ENCODE measurements at regions not wholly inside any gene's neighbourhood (a gene's known extent, or its start where the extent isn't known, plus 50 kb on each side); places are given as distances from the start of the nearest gene placed in this dataset.
"Not testable (repeated sequence)": the region's sequence is repeated elsewhere in the genome, so short reads cannot be mapped to it uniquely, and the experiment has no call there.

DNA sequence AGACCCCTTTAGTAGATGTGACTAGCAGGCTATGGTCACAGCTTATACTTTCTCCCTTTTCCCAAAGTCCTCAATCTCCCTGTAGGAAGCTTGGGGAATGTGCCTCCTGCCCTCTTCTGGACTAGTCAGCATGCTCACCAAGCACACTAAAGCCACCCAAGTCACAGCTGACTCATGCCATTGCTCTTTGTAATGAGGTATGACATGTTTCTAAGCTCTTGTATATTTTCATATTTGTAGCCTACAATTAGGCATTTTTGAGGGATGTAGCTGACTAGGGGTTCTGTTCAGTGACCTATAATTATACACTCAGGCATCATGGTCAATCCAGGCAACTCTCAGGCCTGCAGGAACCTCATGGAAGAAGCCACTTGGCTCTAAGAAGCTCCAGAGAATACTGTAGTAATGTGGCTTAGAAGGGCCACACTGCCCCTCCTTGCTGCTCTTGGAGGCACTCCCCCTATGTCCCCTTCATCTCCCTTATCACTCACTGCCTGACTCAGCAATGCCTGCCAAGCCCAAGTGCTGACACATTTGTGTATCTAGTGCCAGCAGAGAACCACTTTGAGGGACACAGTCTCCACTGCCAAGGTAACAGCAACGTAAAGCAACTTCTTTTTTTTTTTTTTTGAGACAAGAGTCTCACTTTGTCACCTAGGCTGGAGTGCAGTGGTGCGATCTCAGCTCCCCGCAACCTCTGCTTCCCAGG, 86.2 kb downstream of the RPL27A start:
- peak in 1 of 2 donors; percentile 2 for DNase-seq (ENCODE audit: extremely low read depth in 1 of 2, low read depth in 1 of 2)

DNA sequence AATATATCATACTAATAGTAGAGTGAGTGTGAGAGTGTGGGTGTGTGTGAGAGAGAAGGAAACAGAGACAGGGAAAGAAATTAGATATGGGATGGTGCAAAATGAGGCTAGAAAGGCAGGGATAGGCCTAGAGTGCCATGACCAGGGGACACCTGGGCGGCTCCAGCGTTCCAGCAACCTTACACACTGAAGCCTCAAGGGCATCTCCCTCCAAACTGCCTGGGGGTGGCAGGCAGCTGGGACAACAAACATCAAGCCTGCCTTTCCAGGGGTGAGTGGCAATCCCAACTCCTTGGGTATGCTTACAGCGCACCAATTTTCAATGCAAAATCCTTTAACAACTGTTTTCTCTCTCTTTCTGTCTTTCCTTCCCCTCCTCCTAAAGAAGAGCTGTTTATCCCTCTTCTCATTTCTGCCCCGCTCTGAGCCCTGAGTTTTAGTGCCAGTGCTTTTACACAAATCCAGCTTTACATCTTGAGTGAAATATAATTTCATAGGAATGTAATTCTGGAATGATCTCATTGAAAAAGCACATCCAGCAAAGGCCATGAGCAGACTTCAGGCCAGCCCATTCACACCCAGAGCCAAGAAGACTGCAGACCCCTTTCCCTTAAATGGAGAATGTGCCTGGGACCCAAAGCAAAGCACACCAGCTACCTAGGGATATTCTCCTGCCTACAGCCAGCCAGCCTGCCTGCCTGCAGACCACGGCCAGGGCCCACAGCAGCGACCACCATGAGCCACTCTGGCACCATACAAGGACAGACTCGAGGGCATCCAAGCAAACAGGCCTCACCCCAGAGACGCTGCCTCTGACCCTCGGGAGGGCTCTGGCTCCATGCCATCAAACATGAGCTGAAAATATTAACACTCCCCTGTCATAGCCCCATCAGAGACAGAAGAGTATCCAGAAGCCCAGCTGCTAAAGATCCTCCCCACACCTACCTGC, 90.3 kb downstream of the RPL27A start:
- no peak for DNase-seq (ENCODE audit: extremely low read depth in 1 of 2, low read depth in 1 of 2)

DNA sequence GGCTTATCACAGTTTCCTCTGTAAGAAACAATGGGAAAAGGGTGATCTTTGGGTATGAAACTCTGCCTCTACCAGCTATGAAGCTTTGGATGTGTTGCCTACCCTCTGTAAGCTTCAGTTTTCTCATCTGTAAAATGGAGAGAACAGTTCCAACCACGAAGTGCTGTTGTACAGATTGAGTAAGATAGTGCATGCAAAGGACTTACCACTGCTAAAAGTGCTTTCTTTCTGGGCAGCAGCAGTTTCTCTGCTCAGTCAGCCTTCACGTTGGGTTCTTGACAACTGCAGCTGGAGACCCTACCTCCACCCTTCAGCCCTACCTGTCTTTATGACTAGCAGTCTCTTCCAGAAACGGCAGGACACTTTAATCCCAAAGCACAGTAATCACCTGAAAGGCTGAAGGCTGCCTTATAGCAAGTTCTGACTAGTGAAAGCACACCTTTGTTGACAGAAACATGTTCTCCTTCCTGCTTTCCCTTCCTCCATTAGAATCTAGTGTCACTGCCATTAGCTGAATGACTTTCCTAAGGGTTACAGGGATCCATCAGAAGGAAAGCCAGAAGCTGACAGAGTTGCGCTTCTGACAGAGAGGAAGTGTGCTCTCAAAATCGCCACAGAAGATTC, 91.4 kb downstream of the RPL27A start:
- no peak for DNase-seq (ENCODE audit: extremely low read depth in 1 of 2, low read depth in 1 of 2)

DNA sequence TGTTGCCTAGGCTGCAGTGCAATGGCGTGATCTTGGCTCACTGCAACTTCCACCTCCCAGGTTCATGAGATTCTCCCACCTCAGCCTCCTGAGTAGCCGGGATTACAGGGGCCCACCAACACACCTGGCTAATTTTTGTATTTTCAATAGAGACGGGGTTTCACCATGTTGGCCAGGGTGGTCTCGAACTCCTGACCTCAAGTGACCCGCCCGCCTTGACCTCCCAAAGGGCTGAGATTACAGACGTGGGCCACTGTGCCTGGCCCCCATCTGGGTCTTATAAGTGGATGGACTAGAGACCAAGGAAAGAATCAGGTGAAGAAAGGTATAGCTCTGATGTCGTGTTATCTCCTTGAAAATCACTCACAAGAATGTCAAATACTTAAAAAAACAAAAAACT, 92.3 kb downstream of the RPL27A start:
- not testable (repeated sequence) for DNase-seq (ENCODE audit: extremely low read depth in 1 of 2, low read depth in 1 of 2)

DNA sequence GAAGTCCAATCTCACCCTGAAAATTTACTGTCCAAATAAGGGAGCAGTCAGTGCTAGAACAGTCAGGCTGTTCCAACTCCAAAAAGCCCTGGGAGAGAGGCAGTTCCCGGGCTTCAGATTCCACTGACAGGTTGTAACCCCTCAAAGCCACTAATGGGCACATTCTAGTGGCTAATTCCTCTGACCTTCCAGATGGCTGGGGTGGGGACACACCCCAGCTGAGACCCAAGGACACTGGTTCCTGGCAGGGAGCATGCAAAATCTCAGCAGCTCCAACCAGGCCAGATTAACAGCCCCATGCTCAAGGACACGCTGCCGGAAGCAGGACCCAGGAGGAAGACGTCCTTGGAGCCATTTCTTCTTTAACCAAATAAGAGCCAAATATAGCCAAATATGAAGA, 92.7 kb downstream of the RPL27A start:
- no peak for DNase-seq (ENCODE audit: extremely low read depth in 1 of 2, low read depth in 1 of 2)

DNA sequence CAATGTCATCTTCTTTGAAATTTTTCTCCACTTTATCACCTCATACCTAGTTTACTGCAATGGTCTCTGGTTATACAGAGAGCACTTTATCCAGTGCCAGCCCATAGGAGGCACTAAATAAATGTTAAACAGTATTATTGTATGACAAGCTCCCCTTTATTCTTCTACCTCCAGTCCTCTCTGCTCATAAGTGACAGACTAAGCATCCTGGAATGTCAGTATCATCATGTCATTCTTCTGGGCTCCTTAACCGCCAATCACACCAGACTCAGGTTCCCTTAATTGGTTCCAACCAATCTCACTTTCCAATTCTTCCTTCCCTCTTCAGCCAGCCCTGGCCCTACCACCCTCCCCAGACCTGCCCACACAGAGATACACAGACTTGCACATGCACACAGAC, 93.1 kb downstream of the RPL27A start:
- no peak for DNase-seq (ENCODE audit: extremely low read depth in 1 of 2, low read depth in 1 of 2)

DNA sequence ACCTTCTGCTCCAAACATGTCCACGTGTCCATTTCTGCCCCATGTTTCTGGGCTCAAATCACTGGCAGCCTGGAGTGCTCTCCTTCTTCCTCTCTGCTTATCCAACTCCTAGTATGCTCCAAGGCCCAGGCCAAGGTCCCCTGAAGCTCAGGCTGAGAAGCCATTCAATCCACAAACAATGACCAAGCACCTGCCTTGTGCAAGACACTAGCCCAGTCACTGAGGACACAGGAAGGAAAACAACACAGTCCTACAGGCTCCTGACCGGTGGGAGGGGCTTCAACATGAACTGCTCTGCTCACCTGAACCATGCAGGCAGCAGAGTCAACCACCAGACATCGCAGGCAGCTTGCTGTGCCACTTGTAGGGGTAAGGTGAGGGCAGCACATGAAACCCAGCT, 93.6 kb downstream of the RPL27A start:
- DNase-seq (ENCODE audit: extremely low read depth in 1 of 2, low read depth in 1 of 2) = no peak

DNA sequence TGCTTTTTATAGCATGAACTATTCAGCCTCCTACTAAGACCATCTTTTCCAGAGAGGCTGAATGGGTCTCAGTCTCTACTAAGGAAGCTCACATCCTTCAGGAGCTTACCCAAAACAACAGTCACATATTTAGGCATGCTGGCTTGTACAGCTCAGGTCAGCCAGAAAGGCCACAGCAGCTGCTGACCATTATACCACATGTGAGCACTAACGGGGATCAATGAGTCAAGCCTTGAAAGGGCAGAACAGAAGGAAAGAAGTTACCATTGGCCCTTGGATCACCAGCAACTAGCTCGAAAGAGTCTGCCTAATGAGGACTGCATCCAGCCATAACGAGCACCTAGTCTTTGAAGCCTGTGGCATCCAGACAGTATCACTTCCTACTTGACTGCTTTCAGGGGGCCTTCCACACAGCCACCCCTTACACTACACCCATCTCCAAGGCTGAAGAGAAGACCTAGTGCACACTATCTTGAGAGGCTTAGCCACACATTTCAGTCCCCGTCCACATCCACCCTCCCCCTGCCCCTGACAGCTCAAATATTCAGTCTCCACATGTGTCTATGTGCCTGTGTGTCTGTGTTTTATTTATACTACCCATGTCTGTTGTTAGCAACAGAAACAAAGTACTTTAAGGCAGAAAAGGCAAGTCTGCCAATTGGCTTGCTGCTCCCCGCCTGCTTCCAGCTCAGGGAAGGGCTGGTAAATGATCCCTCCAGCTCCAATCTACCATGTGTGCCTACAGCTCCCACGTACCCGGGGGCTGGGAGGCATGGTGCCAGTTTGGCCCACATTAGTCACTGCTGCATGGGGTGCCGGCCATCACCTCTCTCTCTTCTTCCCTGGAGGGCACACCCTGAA, 95.5 kb downstream of the RPL27A start:
- DNase-seq (ENCODE audit: extremely low read depth in 1 of 2, low read depth in 1 of 2) = no peak

DNA sequence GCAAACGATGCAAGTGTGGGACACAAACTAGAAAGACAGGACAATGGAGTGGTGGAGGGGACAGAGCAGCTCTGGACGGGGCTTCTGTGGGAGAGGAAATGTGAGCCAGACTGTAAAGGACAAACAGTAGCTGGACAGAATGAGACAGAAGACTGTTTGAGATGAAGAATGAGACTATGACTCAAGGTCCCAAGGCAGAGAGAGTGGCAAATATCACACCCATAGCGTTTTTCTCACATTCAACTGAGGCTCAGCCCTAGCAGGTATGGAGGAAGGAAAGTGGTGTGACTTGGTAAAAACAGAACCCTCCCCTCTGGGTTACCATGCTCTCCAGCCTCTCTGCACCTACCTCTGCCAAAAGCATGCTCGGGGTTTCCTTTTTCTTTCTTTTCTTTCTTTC, 96.5 kb downstream of the RPL27A start:
- no peak for DNase-seq (ENCODE audit: extremely low read depth in 1 of 2, low read depth in 1 of 2)

DNA sequence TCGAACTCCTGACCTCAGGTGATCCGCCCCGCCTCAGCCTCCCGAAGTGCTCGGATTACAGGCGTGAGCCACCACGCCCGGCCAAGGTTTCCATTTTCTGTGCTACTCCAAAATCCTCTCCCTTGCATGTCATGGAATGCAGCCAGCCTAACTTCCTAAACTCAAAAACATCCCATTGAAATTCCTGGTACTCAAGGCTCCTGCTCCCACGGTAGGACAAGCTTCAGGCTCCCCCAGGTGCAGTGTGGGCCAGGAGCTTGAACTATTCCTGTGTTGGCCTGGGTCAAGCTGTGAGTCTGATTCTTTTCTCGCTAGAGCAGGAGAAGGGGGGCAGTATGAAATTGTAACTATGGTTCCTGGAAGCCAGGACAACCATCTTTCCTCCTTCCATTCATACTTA, 97.1 kb downstream of the RPL27A start:
- no peak for DNase-seq (ENCODE audit: extremely low read depth in 1 of 2, low read depth in 1 of 2)

DNA sequence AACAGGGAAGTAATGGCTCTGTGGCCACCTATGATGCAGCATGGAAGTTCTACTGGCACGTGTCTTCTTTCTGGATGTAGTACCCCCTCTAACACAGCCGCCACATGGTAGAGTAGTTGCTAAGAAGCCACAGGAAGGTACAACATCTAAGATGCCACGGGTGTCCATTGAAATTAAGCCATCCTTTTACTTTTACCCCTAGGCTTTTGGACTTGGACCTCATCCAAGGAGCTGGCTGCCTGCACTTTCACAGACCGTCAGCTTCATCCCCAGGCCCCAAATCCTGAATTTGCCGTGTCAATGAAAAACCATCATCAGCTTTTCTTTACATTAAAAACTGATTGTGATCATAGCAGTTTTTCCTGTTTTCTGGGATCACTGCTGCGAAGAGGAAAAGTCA, 102.4 kb downstream of the RPL27A start:
- no peak for DNase-seq (ENCODE audit: extremely low read depth in 1 of 2, low read depth in 1 of 2)

DNA sequence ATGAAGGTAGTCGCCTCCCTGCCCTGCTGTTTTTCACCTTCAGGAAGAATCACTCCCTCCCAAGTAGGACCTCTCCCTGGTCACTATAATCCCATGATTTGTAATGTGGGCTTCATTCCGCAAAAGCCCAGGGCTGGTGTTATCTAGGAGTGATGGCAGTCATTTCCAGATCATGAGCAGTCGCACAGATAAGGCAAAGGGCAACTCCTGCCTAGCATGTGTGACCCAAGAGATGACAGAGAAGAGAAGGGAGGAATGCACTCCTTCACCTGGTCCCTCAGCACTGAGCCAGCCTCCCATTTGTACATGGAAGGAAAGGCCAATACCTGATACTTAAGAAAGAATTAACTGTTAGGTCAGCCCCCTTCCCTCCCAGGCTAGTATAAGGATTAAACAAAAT, 102.9 kb downstream of the RPL27A start:
- no peak for DNase-seq (ENCODE audit: extremely low read depth in 1 of 2, low read depth in 1 of 2)

DNA sequence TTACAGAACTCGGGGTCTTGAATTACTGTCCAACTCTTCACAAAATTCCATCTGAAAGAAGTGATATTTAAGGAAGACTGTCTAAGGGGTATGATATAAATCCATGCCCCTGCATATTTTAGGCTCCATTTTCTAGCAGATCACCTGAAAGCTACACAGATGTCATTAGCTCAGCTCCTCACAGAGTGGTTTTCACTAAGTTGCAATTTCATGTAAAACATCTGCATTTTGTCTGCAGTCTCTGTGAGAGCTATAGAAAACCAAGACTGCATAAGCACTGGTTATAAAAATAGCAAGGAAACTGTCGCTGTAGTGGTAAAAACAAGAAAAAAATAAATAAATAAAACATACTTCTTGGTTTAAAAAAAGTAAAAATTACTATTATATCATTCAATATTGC, 103.4 kb downstream of the RPL27A start:
- no peak for DNase-seq (ENCODE audit: extremely low read depth in 1 of 2, low read depth in 1 of 2)

DNA sequence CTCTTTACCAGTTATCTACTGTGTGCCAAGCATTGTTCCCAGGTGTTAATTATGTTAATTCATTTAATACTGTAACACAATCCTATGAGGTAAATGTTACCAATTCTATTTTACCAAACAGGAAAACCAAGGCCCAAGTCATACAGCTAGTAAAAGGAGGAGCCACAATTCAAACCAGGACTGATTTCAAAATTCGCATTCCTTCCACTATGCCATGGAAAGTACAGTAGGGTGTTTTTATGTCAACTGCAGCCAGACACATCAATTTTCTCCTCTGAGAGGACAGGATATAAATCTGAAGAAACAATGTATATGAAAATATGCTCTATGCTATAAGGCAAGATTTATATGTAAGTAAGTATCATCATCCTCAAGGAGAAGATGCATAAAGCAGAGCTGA, 104.3 kb downstream of the RPL27A start:
- no peak for DNase-seq (ENCODE audit: extremely low read depth in 1 of 2, low read depth in 1 of 2)

DNA sequence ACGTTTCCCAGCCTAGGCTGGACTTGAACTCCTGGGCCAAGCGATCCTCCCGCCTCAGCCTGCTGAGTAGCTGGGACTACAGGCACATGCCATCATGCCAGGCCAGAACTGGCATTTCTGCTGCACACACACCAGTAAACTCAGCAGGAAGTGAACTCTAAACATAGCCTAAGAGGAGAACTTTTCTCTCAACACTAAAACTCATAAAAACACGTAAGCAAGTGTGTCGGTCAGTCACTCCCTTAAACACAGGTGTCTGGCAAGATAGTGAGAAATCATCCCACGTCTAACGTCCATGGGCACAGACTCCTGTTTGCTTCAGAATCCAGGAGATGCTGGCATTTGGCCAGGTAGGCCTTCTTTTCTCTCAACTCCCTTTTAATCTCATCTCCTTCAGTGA, 104.8 kb downstream of the RPL27A start:
- no peak for DNase-seq (ENCODE audit: extremely low read depth in 1 of 2, low read depth in 1 of 2)

DNA sequence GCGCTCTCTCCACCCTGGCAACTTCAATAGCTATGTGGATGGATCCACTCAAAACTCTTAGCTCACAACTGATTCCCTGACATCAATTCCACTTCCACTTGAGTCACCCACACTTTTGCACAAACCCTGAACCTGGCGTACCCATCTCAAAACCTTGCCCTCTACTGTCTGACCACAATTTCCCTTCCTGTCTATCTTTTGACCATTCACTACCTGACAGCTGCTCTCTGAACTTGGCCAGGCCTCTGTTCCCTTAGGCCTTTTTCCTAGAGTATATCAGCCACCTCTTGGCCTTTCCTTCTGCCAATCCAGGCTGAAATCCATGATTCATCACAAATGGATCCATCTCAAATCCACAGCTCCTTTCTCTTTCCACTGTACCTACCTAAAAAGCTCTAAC, 106.0 kb downstream of the RPL27A start:
- DNase-seq (ENCODE audit: extremely low read depth in 1 of 2, low read depth in 1 of 2) = no peak

DNA sequence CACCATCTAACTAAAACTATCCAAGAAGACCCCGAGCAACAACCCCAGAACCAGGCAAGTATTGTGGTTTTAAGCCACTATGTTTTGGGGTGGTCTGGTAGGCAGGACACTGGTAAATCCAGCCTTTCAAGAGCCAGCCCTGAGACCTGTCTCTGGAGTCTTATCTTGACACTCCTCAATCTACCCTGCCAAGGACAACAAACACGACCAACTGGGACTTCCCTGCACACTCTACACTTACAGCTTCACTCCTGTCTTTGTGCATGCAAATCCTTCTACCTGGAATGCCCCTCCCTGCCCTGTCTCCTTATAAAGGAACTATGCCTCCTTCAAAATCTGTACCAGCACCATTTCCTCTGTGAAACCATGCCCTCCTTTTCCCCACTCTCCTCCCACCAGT, 107.3 kb downstream of the RPL27A start:
- DNase-seq (ENCODE audit: extremely low read depth in 1 of 2, low read depth in 1 of 2) = no peak

DNA sequence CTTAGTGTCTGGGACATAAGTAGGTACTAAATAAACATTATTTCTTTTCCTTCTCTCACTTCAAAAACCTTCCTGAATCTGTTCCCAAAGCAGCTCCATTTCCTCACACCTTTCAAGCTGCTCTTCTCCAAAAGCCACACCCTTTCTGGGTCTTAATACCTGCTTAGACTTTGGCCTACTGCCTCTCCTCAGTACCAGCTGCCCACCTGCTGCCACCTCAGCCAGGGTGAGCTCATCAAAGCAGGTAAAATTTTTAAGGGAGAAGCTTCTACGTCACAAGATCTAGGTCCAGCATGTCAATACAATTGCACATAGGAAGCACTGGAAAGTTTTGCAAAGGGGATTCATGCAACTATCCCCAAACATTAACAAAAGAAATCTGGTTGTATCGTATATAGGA, 108.4 kb downstream of the RPL27A start:
- DNase-seq (ENCODE audit: extremely low read depth in 1 of 2, low read depth in 1 of 2) = no peak

DNA sequence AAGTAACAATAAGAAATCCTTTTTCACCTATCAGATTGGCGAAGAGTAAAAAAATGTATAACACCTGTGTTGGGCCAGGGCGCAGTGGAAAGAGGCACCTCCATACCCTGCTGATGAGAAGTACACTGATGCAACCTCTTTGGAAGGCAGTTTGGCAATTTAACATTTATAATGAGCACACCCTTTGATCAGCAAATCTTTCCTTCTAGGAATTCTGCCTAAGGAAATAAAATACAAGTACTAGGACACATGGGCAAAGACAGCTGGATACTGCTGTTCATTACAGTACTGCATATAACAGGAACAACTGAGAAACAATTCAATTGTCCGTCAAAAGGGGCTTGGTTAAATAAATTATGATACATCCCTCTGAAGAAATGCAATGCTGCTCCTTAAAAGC, 110.1 kb downstream of the RPL27A start:
- no peak for DNase-seq (ENCODE audit: extremely low read depth in 1 of 2, low read depth in 1 of 2)

DNA sequence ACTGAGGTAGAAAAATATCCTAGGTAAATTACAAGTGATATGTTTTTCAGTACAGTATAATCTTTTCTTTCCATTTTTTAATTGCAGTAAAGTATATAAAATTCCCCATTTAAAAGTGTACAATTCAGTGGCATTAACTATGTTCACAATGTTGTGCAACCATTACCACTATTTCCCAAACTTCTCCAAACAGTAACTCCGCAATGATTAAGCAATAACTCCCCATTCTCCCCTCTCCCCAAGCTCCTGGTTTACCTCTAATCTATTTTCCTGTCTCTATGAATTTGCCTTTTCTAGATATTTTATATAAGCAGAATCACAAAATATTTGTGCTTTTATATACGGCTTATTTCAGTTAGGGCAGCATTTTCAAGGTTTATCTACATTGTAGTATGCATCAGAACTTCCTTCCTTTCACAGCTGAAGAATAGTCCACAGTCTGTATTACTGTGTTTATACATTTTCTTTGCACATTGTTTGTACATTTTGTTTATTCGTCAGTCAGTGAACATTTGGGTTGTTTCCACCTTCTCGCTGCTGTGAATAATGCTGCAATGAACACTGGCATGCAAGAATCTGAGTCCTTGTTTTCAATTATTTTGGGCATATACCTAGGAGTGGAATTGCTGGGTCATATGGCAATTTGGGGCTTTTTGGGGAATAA, 110.7 kb downstream of the RPL27A start:
- DNase-seq (ENCODE audit: extremely low read depth in 1 of 2, low read depth in 1 of 2) = no peak
